AG08395 (cell line): ENCODE measurements at regions not wholly inside any gene's neighbourhood (a gene's known extent, or its start where the extent isn't known, plus 50 kb on each side); places are given as distances from the start of the nearest gene placed in this dataset.

Experiments
- DNase-seq: peaks from one replicate; pipeline ENCODE4 v3.0.0; 2012; ENCODE audit warnings: mixed read lengths, low spot score

- DNase-seq: peak; percentile 53
Observed at GRCh38 chr5:3320317-3320875, 275.2 kb upstream of the IRX1 start.

DNA sequence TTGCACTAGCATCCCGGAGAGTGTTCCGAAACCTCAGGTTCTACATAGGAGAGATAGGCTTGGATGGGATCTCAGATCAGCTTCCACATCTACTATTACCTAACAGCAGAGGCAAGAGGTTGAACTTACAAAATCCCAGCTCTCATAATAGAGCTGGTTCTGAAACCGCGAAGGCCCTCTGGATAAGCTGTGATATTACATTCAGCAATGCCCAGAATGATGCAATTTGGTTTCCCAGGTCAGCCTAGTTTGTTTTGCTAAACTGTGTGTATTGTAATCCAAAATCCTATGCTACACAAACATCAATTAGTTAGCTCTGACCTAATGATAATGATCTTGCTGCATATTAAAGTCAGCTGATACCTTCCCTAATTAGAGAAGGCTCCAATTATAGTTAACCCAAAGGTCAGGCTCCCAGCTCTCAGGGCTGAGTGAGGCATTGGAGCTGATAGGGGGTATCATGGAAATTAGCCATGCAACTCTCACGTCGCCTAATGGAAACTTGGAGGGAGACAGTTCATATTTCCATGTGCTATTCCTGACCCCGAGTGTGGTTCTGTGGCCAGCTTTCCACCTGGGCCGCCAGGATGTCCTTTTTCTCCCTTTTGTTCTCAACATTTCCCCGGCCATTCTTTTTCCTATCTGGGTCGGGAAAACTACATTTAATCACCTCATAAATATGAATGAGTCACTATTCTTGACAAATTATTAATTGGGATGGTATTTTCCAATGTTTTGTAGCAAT, 278.4 kb upstream of the IRX1 start:
- no peak for DNase-seq

GRCh38 chr5:3313569-3313968, 282.1 kb upstream of the IRX1 start:
- DNase-seq: no peak

GRCh38 chr5:3312299-3312698, 283.3 kb upstream of the IRX1 start:
- DNase-seq: no peak

DNA sequence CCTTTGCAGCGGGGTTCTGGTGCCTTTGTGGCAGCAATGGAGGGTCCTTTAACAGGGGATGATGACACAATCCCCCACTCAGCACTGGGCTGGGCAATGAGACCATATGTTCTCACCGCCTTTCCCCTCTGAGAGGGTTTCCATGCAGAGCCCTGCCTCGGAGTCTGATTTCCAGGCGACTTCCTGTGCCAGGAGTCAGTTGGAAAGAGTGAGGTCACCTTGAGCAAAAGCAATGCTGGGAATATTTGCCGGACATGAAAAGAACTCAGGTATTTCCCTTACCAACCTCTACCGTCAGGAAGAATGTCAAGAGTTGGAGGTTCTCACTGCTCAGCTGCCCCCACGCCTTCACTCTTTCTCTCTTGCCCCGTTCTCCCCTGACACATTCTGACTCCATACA, 284.2 kb upstream of the IRX1 start:
- DNase-seq: no peak

DNA sequence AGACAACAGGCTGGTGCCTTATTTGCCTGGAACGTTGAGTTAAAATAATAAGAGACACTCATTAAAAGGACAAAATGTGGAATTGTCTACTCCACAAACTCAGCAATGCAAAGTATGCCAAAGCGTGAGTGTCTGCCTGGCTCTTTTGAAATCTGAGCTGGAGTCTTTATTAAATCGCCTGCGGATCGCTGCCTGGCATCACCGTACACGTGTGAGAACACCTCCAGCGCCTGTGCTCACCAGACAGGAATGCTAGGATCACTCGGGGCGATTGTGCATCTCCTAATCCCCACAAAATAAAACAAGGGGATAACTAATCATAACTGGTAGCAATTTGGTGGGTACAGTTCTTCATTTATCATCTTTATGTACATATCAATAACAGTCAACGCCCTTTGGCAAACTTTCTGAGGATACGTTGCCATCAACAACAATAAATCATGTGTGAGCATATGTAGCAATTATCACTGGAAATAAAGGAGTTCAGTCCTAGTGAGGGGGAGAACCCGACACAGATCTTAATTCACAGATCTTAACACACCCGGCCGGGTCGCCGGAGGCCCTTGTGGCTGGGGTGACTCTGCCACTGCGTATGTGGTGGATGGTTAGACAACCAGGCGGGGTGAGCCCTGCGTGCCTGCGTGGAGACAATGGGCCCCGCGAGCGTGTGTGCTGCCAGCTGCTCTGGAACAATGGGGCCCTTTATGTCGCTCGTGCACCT, 284.9 kb upstream of the IRX1 start:
- peak; percentile 71 for DNase-seq

GRCh38 chr5:3309538-3309937, 286.1 kb upstream of the IRX1 start:
- DNase-seq: no peak

DNA sequence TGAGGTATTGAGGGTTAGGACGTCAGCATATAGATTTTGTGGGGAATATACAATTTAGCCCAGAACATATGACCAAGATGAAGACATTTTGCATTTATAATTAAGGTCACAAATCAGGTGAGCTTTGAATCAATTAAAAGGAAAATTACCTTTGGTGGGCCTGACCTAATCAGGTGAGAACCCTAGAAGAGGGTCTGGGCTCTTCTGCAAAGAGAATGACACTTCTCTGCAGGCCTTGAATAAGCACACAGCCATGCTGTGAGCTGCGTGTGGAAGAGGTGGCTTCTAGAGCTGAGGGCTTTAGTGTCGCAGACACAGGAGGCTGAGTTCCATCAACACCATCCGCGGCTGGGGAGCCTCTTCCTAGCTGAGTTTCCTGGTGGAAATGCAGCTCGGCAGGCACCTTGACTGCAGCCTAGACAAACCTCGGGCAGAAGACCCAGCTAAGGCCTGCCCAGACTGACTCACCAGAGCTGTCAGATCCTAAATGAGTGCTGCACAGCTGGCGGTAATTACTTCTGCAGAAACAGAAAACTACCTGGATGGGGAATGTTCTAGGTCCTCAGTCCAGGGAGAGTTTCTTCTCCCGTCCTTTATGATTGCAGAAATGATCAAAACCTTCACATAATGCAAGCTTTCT, 287.5 kb upstream of the IRX1 start:
- no peak for DNase-seq

- DNase-seq: no peak
Observed at GRCh38 chr5:3305432-3305831, 290.2 kb upstream of the IRX1 start.

- no peak for DNase-seq
Observed at GRCh38 chr5:3304346-3304745, 291.3 kb upstream of the IRX1 start.

GRCh38 chr5:3303777-3304176, 291.9 kb upstream of the IRX1 start:
- peak; percentile 6 for DNase-seq

DNA sequence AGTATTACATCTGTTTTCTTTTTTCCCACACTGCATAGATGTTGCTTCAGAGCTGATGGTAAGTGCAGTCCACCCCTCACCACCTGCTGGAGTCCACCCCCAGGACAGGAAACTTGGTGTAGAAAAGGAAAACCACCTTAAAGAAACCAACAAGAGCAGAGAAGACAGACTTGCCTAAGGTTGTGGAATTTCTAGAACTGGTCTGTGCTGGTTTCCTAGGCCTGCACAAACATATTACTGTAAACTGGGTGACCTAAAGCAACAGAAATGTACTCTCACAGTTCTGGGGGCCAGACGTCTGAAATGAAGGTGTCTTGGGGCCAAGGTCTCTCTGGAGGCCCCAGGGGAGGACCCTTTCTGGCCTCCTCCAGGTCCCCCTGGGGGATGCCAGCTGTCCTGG, 293.4 kb upstream of the IRX1 start:
- DNase-seq: no peak

- no peak for DNase-seq
Observed at GRCh38 chr5:3301306-3301705, 294.3 kb upstream of the IRX1 start.

GRCh38 chr5:3300726-3301125, 294.9 kb upstream of the IRX1 start:
- DNase-seq: no peak

GRCh38 chr5:3299441-3299840, 296.2 kb upstream of the IRX1 start:
- no peak for DNase-seq

GRCh38 chr5:3297853-3298252, 297.8 kb upstream of the IRX1 start:
- DNase-seq: no peak

- no peak for DNase-seq
Observed at GRCh38 chr5:3288325-3288724, 307.3 kb upstream of the IRX1 start.

- no peak for DNase-seq
Observed at GRCh38 chr5:3287516-3287915, 308.1 kb upstream of the IRX1 start.

DNA sequence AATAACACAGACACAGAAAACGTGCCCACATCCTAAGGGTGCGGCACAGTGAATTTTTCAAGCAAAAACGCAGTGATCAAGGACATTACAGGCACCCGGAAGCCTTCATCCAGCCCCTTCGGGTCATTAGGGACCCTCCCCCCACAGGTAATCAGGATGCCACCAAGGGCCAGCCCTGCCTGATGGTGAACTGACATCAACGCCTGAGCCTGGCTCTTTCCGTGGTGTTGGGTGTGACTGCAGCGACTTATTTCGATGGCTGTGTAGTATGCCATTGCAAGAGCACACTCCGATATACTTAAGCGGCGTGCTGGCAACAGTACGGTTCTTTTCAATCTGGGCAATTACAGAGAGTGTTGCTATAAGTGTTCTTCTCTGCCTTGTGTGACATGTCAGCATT, 310.0 kb upstream of the IRX1 start:
- DNase-seq: no peak

DNA sequence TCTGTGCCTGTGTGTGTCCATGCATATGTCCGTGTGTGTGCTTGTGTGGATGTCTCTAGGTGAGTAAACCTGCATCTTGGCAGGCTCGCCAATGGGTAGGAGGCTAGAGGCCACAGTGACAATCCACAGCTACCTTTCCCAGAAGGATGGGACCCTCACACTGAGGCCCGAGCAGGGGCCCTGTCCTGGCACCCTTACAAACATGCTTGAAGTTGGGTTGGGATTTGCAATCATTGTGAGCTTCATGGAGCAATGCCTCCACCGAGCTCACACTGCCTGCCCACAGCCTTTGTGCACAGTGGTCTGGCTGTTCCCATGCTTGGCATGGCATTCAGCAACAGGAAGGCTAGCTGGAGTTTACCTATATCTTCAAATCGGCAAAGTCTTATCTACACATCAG, 311.1 kb upstream of the IRX1 start:
- DNase-seq: no peak

- DNase-seq: no peak
Observed at GRCh38 chr5:3282841-3283240, 312.8 kb upstream of the IRX1 start.

DNA sequence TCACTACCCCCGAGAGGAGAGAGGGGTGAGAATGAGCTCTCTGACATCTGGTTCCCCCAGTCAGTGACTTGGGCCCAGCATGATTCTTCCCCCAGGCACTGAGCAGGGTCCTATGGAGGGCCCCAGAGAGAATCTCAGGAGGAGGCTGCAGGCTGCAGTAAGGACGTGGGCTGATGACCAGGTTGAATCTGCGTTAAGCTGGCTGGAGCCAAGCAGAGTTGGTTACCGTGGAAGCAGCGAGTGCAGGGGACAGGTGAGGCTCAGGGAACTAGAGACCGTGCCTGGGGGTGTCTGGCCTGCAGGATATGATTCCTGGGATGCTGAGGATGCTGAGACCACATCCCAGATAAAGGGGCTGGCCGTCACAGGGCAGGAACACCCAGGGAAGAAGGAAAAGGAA, 314.3 kb upstream of the IRX1 start:
- no peak for DNase-seq

GRCh38 chr5:3278643-3279042, 317.0 kb upstream of the IRX1 start:
- DNase-seq: no peak
